ENCODE measurements at regions not wholly inside any gene's neighbourhood (a gene's known extent, or its start where the extent isn't known, plus 50 kb on each side); places are given as distances from the start of the nearest gene placed in this dataset.

GRCh38 chr2:37812941-37813730, 112.0 kb upstream of the RMDN2 start:
- H3K9me3 ChIP-seq (ENCODE audit: control insufficient read depth, low read length) = no peaks in the 10 kb centered on the region
- H3K27me3 ChIP-seq (ENCODE audit: control insufficient read depth, insufficient read depth) = no peaks in the 10 kb centered on the region
- no peaks in the 10 kb centered on the region for H3K4me1 ChIP-seq (ENCODE audit: control insufficient read depth, insufficient read depth, low read length)
- no peak overlapping the region for H3K27ac ChIP-seq (ENCODE audit: low read length)
- ATAC-seq (peak; percentile 20 to 47), DNase-seq (no peak)
- WGBS = 89% methylated on average over 10 of the region's 10 CpGs
- H3K4me3 ChIP-seq (ENCODE audit: low read length) = no peak overlapping the region
- intact Hi-C loops (cut with DNase I) = no loop called here

DNA sequence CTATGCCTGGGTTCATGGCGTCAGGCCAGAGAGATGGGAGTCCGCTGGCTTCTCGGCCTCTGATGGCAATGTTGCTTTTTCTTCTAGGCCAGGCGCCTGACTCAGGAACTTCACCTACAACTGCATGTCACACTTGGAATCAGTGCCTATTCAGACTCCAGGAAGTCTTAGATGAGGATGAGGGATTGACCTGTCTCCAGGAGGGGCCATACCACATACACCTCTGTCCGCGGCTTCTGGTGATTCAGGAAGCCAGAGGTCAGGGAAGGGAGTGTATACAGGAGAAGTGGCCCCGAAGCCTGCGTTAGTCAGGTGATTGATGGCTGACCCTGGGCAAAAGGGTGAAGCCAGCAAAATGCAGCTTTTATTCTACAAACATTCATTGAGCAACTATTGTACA, 109.1 kb upstream of the RMDN2 start:
- no peaks in the 10 kb centered on the region for H3K27me3 ChIP-seq (ENCODE audit: control insufficient read depth, insufficient read depth)
- no peak for DNase-seq
- no peak for ATAC-seq
- intact Hi-C loops (cut with DNase I) = no loop called here
- WGBS = 92% methylated on average over 8 of the region's 8 CpGs
- H3K27ac ChIP-seq (ENCODE audit: low read length) = no peak overlapping the region
- H3K4me3 ChIP-seq (ENCODE audit: low read length) = no peak overlapping the region
- no peaks in the 10 kb centered on the region for H3K4me1 ChIP-seq (ENCODE audit: control insufficient read depth, insufficient read depth, low read length)
- no peaks in the 10 kb centered on the region for H3K9me3 ChIP-seq (ENCODE audit: control insufficient read depth, low read length)

DNA sequence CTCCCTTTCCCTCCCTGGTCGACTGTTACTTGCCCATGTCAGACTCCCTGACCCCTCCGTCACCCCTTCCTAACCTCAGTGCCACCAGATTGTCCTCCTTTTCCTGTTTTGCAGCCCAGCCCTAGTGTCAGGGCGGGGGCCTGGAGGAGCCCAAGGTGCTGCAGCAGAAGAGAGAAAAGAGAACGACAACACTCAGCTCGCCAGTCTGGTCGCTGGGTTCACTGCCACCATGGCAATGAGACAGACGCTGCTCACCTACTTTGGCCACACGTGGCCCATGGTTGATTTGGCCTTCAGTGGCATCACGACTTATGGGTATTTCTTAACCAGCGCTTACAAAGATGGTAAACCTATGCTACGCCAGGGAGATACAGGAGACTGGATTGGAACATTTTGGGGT, 108.4 kb upstream of the RMDN2 start:
- ATAC-seq (no peak), DNase-seq (no peak)
- 92% methylated on average over 11 of the region's 11 CpGs for WGBS
- Histone ChIP-seq H3K27me3 (ENCODE audit: control insufficient read depth, insufficient read depth) (no peaks in the 10 kb centered on the region), H3K27ac (ENCODE audit: low read length) (no peak overlapping the region), H3K4me3 (ENCODE audit: low read length) (no peak overlapping the region), H3K4me1 (ENCODE audit: control insufficient read depth, insufficient read depth, low read length) (no peaks in the 10 kb centered on the region), H3K9me3 (ENCODE audit: control insufficient read depth, low read length) (no peaks in the 10 kb centered on the region)
- intact Hi-C loops (cut with DNase I) = no loop called here

GRCh38 chr2:37819186-37819585, 105.9 kb upstream of the RMDN2 start:
- Histone ChIP-seq H3K4me1 (ENCODE audit: control insufficient read depth, insufficient read depth, low read length) (no peaks in the 10 kb centered on the region), H3K9me3 (ENCODE audit: control insufficient read depth, low read length) (no peaks in the 10 kb centered on the region), H3K27ac (ENCODE audit: low read length) (no peak overlapping the region), H3K27me3 (ENCODE audit: control insufficient read depth, insufficient read depth) (no peaks in the 10 kb centered on the region), H3K4me3 (ENCODE audit: low read length) (no peak overlapping the region)
- 79% methylated on average over 2 of the region's 2 CpGs for WGBS
- no peak for ATAC-seq
- no peak for DNase-seq
- intact Hi-C loops (cut with DNase I) = no loop called here

DNA sequence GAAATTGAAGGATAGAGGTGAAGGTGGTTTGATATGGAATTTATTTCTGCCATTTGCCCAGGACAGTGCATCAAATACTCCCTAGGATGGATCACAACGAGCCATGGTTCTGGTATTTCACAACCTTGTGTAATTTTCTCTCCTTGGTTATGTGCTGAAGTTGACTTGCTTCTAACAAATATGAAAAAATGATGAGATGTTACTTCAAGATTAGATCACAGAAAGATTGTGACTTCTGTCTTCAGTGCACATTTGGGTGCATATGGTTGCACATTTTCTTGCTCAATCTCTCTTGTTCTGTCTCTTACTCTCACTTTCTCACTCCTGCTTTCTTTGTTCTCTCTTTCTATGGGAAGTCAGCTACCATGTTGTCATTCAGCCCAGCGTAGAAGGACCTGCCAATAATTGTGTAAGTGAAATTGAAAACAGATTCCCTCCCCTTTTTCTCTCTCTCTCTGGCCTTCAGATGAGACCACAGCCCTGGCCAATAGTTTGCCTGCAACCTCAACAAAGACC, 104.6 kb upstream of the RMDN2 start:
- WGBS = 88% methylated on average over 2 of the region's 2 CpGs
- intact Hi-C loops (cut with DNase I) = loop anchor here in 1 of 4 donors (10.0 kb wide), 1 partner anchor 146 kb away; the partner anchor contains the start of gene CDC42EP3

DNA sequence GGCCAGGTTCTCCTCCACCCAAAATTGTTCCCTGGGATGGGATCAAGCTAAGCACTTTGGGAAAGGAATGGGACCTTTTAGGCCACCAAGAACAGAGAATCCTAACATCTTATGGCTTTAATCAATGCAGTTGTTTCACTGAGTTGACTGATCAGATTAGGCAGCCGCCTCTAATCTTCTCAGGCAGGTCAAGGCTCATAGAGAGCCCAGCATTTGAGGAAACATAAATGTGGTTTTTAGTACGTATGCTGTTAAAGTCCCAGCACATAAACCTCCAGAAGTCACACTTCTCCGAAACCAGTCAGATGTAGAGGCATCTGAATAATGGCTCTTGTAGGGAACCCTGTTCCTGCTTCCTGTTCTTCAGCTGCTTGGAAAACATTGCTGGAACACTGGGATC, 99.5 kb upstream of the RMDN2 start:
- H3K27ac ChIP-seq (ENCODE audit: low read length) = no peak overlapping the region
- H3K4me3 ChIP-seq (ENCODE audit: low read length) = no peak overlapping the region
- ATAC-seq (no peak), DNase-seq (no peak)
- no peaks in the 10 kb centered on the region for H3K9me3 ChIP-seq (ENCODE audit: control insufficient read depth, low read length)
- no peaks in the 10 kb centered on the region for H3K27me3 ChIP-seq (ENCODE audit: control insufficient read depth, insufficient read depth)
- 93% methylated on average over 3 of the region's 3 CpGs for WGBS
- intact Hi-C loops (cut with DNase I) = loop anchor here in 1 of 4 donors (10.0 kb wide), 1 partner anchor 151 kb away; the partner anchor contains the start of gene CDC42EP3
- H3K4me1 ChIP-seq (ENCODE audit: control insufficient read depth, insufficient read depth, low read length) = peaks cover 4% of the 10 kb centered on the region

More for the DNA sequence above, 104.6 kb upstream of the RMDN2 start:
- H3K4me3 ChIP-seq (ENCODE audit: low read length) = no peak overlapping the region
- no peaks in the 10 kb centered on the region for H3K27me3 ChIP-seq (ENCODE audit: control insufficient read depth, insufficient read depth)
- H3K4me1 ChIP-seq (ENCODE audit: control insufficient read depth, insufficient read depth, low read length) = no peaks in the 10 kb centered on the region
- DNase-seq (no peak), ATAC-seq (no peak)
- H3K27ac ChIP-seq (ENCODE audit: low read length) = no peak overlapping the region
- no peaks in the 10 kb centered on the region for H3K9me3 ChIP-seq (ENCODE audit: control insufficient read depth, low read length)

GRCh38 chr2:37826611-37827010, 98.5 kb upstream of the RMDN2 start:
- intact Hi-C loops (cut with DNase I) = loop anchor here in 1 of 4 donors (10.0 kb wide), 1 partner anchor 152 kb away; the partner anchor contains the start of gene CDC42EP3
- DNase-seq = no peak

GRCh38 chr2:37827455-37827854, 97.6 kb upstream of the RMDN2 start:
- DNase-seq = no peak
- Histone ChIP-seq H3K9me3 (ENCODE audit: control insufficient read depth, low read length) (no peaks in the 10 kb centered on the region), H3K4me3 (ENCODE audit: low read length) (no peak overlapping the region), H3K27me3 (ENCODE audit: control insufficient read depth, insufficient read depth) (no peaks in the 10 kb centered on the region), H3K4me1 (ENCODE audit: control insufficient read depth, insufficient read depth, low read length) (peaks cover 10% of the 10 kb centered on the region), H3K27ac (ENCODE audit: low read length) (peak overlapping the region; percentile 83)
- intact Hi-C loops (cut with DNase I) = loop anchor here in 1 of 4 donors (10.0 kb wide), 1 partner anchor 153 kb away; the partner anchor contains the start of gene CDC42EP3
- no peak for ATAC-seq
- 76% methylated on average over 7 of the region's 7 CpGs for whole genome bisulfite sequencing

More at GRCh38 chr2:37826611-37827010, 98.5 kb upstream of the RMDN2 start:
- WGBS = 98% methylated on average over 4 of the region's 4 CpGs
- no peak for ATAC-seq
- Histone ChIP-seq H3K4me1 (ENCODE audit: control insufficient read depth, insufficient read depth, low read length) (peaks cover 10% of the 10 kb centered on the region), H3K9me3 (ENCODE audit: control insufficient read depth, low read length) (no peaks in the 10 kb centered on the region), H3K4me3 (ENCODE audit: low read length) (no peak overlapping the region), H3K27me3 (ENCODE audit: control insufficient read depth, insufficient read depth) (no peaks in the 10 kb centered on the region), H3K27ac (ENCODE audit: low read length) (no peak overlapping the region)

- Histone ChIP-seq H3K9me3 (ENCODE audit: control insufficient read depth, low read length) (no peaks in the 10 kb centered on the region), H3K4me3 (ENCODE audit: low read length) (no peak overlapping the region), H3K27ac (ENCODE audit: low read length) (peak overlapping the region; percentile 83), H3K4me1 (ENCODE audit: control insufficient read depth, insufficient read depth, low read length) (peaks cover 10% of the 10 kb centered on the region), H3K27me3 (ENCODE audit: control insufficient read depth, insufficient read depth) (no peaks in the 10 kb centered on the region)
- intact Hi-C loops (cut with DNase I) = loop anchor here in 1 of 4 donors (10.0 kb wide), 1 partner anchor 153 kb away; the partner anchor contains the start of gene CDC42EP3
- WGBS = 42% methylated on average over 6 of the region's 6 CpGs
- ATAC-seq (peak; percentile 34 to 54), DNase-seq (no peak)
Measured at GRCh38 chr2:37827911-37828511, 97.1 kb upstream of the RMDN2 start.

DNA sequence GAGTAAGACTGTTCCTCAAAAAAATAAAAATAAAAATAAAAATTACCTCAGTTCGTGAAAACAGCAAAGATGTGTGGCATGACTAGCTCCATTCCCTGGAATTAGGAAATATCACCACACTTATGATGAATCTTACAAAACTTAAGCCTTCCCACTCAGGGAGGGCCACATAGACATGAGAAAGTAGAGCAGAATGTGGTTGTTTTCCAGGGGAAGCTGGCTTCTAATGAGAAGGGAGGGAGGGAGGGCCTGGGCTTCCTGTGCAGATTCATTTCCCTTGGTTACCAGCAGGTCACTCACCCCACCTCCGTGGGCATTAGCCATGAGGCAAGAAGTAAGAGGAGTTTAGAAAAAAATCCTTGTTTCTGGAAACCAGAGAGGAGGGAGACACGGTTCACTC, 95.9 kb upstream of the RMDN2 start:
- peak; percentile 48 to 77 for ATAC-seq
- Histone ChIP-seq H3K4me3 (ENCODE audit: low read length) (no peak overlapping the region), H3K4me1 (ENCODE audit: control insufficient read depth, insufficient read depth, low read length) (peaks cover 10% of the 10 kb centered on the region), H3K27ac (ENCODE audit: low read length) (no peak overlapping the region), H3K9me3 (ENCODE audit: control insufficient read depth, low read length) (no peaks in the 10 kb centered on the region), H3K27me3 (ENCODE audit: control insufficient read depth, insufficient read depth) (no peaks in the 10 kb centered on the region)
- WGBS = 36% methylated on average over 3 of the region's 3 CpGs
- intact Hi-C loops (cut with DNase I) = loop anchor here in 1 of 4 donors (10.0 kb wide), 1 partner anchor 154 kb away; the partner anchor contains the start of gene CDC42EP3
- DNase-seq = peak in 2 of 3 donors; percentile 37 to 64
